Large intestine (tissue), 3 donors: ENCODE measurements at regions not wholly inside any gene's neighbourhood (a gene's known extent, or its start where the extent isn't known, plus 50 kb on each side); places are given as distances from the start of the nearest gene placed in this dataset.

Source experiments
- DNase-seq, 2 donors: peaks; one replicate each; pipeline versions ENCODE4 v3.0.0 to v3.0.0-alpha.2; 2013
- H3K27ac ChIP-seq: one replicate; pipeline ENCODE4 v1.5.1; 2013; ENCODE audit warnings: low read length
- H3K27me3 ChIP-seq: 2 replicates; pipeline ENCODE4 v1.6.1; 2013; ENCODE audit warnings: low read length; ENCODE audit not compliant: control insufficient read depth, insufficient read depth
- H3K36me3 ChIP-seq: 2 replicates; pipeline ENCODE4 v1.6.1; 2013; ENCODE audit warnings: low read length; ENCODE audit not compliant: control insufficient read depth, insufficient read depth
- H3K4me1 ChIP-seq: one replicate; pipeline ENCODE4 v1.6.1; 2013; ENCODE audit warnings: low read length; ENCODE audit not compliant: control insufficient read depth, insufficient read depth
- H3K4me3 ChIP-seq: one replicate; pipeline ENCODE4 v1.5.1; 2013; ENCODE audit warnings: low read length
- H3K9me3 ChIP-seq: one replicate; pipeline ENCODE4 v1.6.1; 2013; ENCODE audit warnings: mild to moderate bottlenecking, low read depth, low read length, moderate library complexity; ENCODE audit not compliant: control insufficient read depth
- WGBS: methylation state at CpG from one replicate; pipeline ENCODE4 v1.1.5; 2013; ENCODE audit warnings: low lambda C conversion rate; ENCODE audit not compliant: insufficient coverage; 5-methylcytosine and 5-hydroxymethylcytosine counted together

GRCh38 chr7:49247759-49248158 lies 323.4 kb downstream of the CDC14C start:
- H3K36me3 ChIP-seq = no peaks in the 10 kb centered on the region
- no CpG with 5 or more reads among the region's 3 CpGs for WGBS
- H3K4me1 ChIP-seq = no peaks in the 10 kb centered on the region
- DNase-seq = no peak
- no peaks in the 10 kb centered on the region for H3K27me3 ChIP-seq
- H3K9me3 ChIP-seq = no peaks in the 10 kb centered on the region
- no peak overlapping the region for H3K4me3 ChIP-seq
- no peak overlapping the region for H3K27ac ChIP-seq

GRCh38 chr7:49255054-49255453 lies 330.7 kb downstream of the CDC14C start:
- no peak overlapping the region for H3K27ac ChIP-seq
- no CpG with 5 or more reads among the region's 3 CpGs for WGBS

GRCh38 chr7:49260538-49260937 lies 336.2 kb downstream of the CDC14C start:
- H3K36me3 ChIP-seq = no peaks in the 10 kb centered on the region
- DNase-seq = no peak
- no peaks in the 10 kb centered on the region for H3K9me3 ChIP-seq
- no peak overlapping the region for H3K27ac ChIP-seq
- H3K27me3 ChIP-seq = no peaks in the 10 kb centered on the region
- no CpG with 5 or more reads among the region's 2 CpGs for WGBS
- no peak overlapping the region for H3K4me3 ChIP-seq
- H3K4me1 ChIP-seq = no peaks in the 10 kb centered on the region

More at GRCh38 chr7:49255054-49255453, 330.7 kb downstream of the CDC14C start:
- Histone ChIP-seq H3K9me3 (no peaks in the 10 kb centered on the region), H3K4me1 (no peaks in the 10 kb centered on the region), H3K36me3 (no peaks in the 10 kb centered on the region), H3K27me3 (no peaks in the 10 kb centered on the region), H3K4me3 (no peak overlapping the region)
- DNase-seq = no peak

- no CpG with 5 or more reads among the region's 6 CpGs for WGBS
- H3K27ac ChIP-seq = no peak overlapping the region
- no peaks in the 10 kb centered on the region for H3K27me3 ChIP-seq
- H3K4me1 ChIP-seq = no peaks in the 10 kb centered on the region
- DNase-seq = no peak
- no peak overlapping the region for H3K4me3 ChIP-seq
- no peaks in the 10 kb centered on the region for H3K36me3 ChIP-seq
- no peaks in the 10 kb centered on the region for H3K9me3 ChIP-seq
These were observed 337.6 kb downstream of the CDC14C start for GRCh38 chr7:49261928-49262327.

- no peaks in the 10 kb centered on the region for H3K4me1 ChIP-seq
- no peak overlapping the region for H3K4me3 ChIP-seq
- 100% methylated on average over 1 of the region's 3 CpGs for WGBS
- H3K27ac ChIP-seq = no peak overlapping the region
- no peaks in the 10 kb centered on the region for H3K9me3 ChIP-seq
- DNase-seq = no peak
- no peaks in the 10 kb centered on the region for H3K36me3 ChIP-seq
- H3K27me3 ChIP-seq = no peaks in the 10 kb centered on the region
These were observed 340.2 kb downstream of the CDC14C start for GRCh38 chr7:49264530-49264929.

GRCh38 chr7:49273897-49274296 lies 349.6 kb downstream of the CDC14C start:
- Histone ChIP-seq H3K36me3 (no peaks in the 10 kb centered on the region), H3K9me3 (no peaks in the 10 kb centered on the region), H3K4me1 (no peaks in the 10 kb centered on the region), H3K27ac (no peak overlapping the region), H3K27me3 (no peaks in the 10 kb centered on the region), H3K4me3 (no peak overlapping the region)
- 83% methylated on average over 1 of the region's 1 CpG for WGBS
- DNase-seq = no peak

- no peak for DNase-seq
- H3K36me3 ChIP-seq = no peaks in the 10 kb centered on the region
- no peak overlapping the region for H3K27ac ChIP-seq
- WGBS = 60% methylated on average over 1 of the region's 2 CpGs
- no peak overlapping the region for H3K4me3 ChIP-seq
- no peaks in the 10 kb centered on the region for H3K27me3 ChIP-seq
- H3K9me3 ChIP-seq = no peaks in the 10 kb centered on the region
- H3K4me1 ChIP-seq = no peaks in the 10 kb centered on the region
These were observed 355.5 kb downstream of the CDC14C start for GRCh38 chr7:49279891-49280290.

- DNase-seq = no peak
- no peak overlapping the region for H3K27ac ChIP-seq
- H3K36me3 ChIP-seq = no peaks in the 10 kb centered on the region
- H3K4me1 ChIP-seq = no peaks in the 10 kb centered on the region
- H3K9me3 ChIP-seq = no peaks in the 10 kb centered on the region
- no peak overlapping the region for H3K4me3 ChIP-seq
- H3K27me3 ChIP-seq = no peaks in the 10 kb centered on the region
- 100% methylated on average over 1 of the region's 2 CpGs for WGBS
These were observed 363.3 kb downstream of the CDC14C start for GRCh38 chr7:49287653-49288052.

GRCh38 chr7:49294611-49295010 lies 370.3 kb downstream of the CDC14C start:
- 90% methylated on average over 3 of the region's 4 CpGs for WGBS
- no peaks in the 10 kb centered on the region for H3K9me3 ChIP-seq

GRCh38 chr7:49295146-49295545 lies 370.8 kb downstream of the CDC14C start:
- no CpG with 5 or more reads among the region's 1 CpG for WGBS
- H3K27me3 ChIP-seq = no peaks in the 10 kb centered on the region
- no peak for DNase-seq
- no peaks in the 10 kb centered on the region for H3K4me1 ChIP-seq
- H3K9me3 ChIP-seq = no peaks in the 10 kb centered on the region
- H3K36me3 ChIP-seq = no peaks in the 10 kb centered on the region
- H3K4me3 ChIP-seq = no peak overlapping the region
- no peak overlapping the region for H3K27ac ChIP-seq

More at GRCh38 chr7:49294611-49295010, 370.3 kb downstream of the CDC14C start:
- Histone ChIP-seq H3K27ac (no peak overlapping the region), H3K27me3 (no peaks in the 10 kb centered on the region), H3K4me3 (no peak overlapping the region), H3K36me3 (no peaks in the 10 kb centered on the region), H3K4me1 (no peaks in the 10 kb centered on the region)
- no peak for DNase-seq

- no peak for DNase-seq
- H3K36me3 ChIP-seq = no peaks in the 10 kb centered on the region
- no CpG with 5 or more reads among the region's 1 CpG for WGBS
- no peak overlapping the region for H3K27ac ChIP-seq
- no peak overlapping the region for H3K4me3 ChIP-seq
- H3K4me1 ChIP-seq = no peaks in the 10 kb centered on the region
- no peaks in the 10 kb centered on the region for H3K9me3 ChIP-seq
- H3K27me3 ChIP-seq = no peaks in the 10 kb centered on the region
These were observed 373.6 kb downstream of the CDC14C start for GRCh38 chr7:49297958-49298357.
